K562 (cell line): ENCODE measurements at regions not wholly inside any gene's neighbourhood (a gene's known extent, or its start where the extent isn't known, plus 50 kb on each side); places are given as distances from the start of the nearest gene placed in this dataset.

Experiments
- ARHGAP35 ChIP-seq: fragments of 450-650 bp; IDR thresholded peaks from 2 replicates; pipeline ENCODE4 v1.6.1; 2018; ENCODE audit not compliant: partially characterized antibody
- EWSR1 ChIP-seq: fragments of 450-650 bp; IDR thresholded peaks from 2 replicates; pipeline ENCODE4 v1.6.1; 2018; ENCODE audit warnings: borderline replicate concordance, mild to moderate bottlenecking, low read depth, moderate library complexity; ENCODE audit not compliant: partially characterized antibody
- KLF10 ChIP-seq: fragments of 250-450 bp; sonication (Bioruptor Pico); IDR thresholded peaks from 2 replicates; pipeline ENCODE4 v1.6.1; 2021; ENCODE audit warnings: matching md5 sums
- MLX ChIP-seq, 2 experiments: fragments of 450-650 bp in 1 of 2; sonication (generic) in 1 of 2; formaldehyde crosslinking; conservative IDR thresholded peaks; 2 replicates each; pipeline versions ENCODE4 v1.4.0 to v1.8.1; 2020 to 2022; ENCODE audit warnings: mild to moderate bottlenecking in 1 of 2, missing genetic modification reagents in 1 of 2
- REST ChIP-seq, 2 experiments: fragments of 450-650 bp; formaldehyde crosslinking in 1 of 2; IDR thresholded peaks; 2 replicates each; pipeline versions ENCODE4 v1.4.0 to v1.6.1; 2014 to 2020; ENCODE audit warnings: mild to moderate bottlenecking in 2 of 2, borderline replicate concordance in 1 of 2, low read depth in 1 of 2
- STAT5A ChIP-seq: IDR thresholded peaks from 2 replicates; pipeline ENCODE4 v1.6.1; 2012; ENCODE audit warnings: low read length, inconsistent platforms, borderline replicate concordance
- TCF7L2 ChIP-seq: fragments of 150-350 bp; IDR thresholded peaks from 2 replicates; pipeline ENCODE4 v1.6.1; 2016; ENCODE audit warnings: low read depth, mild to moderate bottlenecking, low read length, moderate library complexity
- YBX1 ChIP-seq: fragments of 450-650 bp; IDR thresholded peaks from 2 replicates; pipeline ENCODE4 v1.7.1; 2016; ENCODE audit warnings: mild to moderate bottlenecking
- ZNF507 ChIP-seq: conservative IDR thresholded peaks from 2 replicates; pipeline ENCODE4 v1.6.1; 2017; ENCODE audit warnings: missing genetic modification characterization, missing compliant biosample characterization

GRCh38 chr1:14438127-14438769 is 160.2 kb upstream of the KAZN start (continued):
- TF ChIP-seq REST (IDR thresholded peaks at IDR 0.05; ENCODE audit: borderline replicate concordance) (no peak), REST (CRISPR knock-in tag; IDR thresholded peaks at IDR 0.05; ENCODE audit: low read depth) (no peak), KLF10 (CRISPR knock-in tag) (no peak), EWSR1 (no peak), ARHGAP35 (no peak), ZNF507 (tag) (no peak), TCF7L2 (no peak), STAT5A (no peak), MLX (CRISPR knock-in tag; conservative IDR thresholded peaks at IDR 0.05) (no peak), YBX1 (no peak)
